ENCODE measurements at regions not wholly inside any gene's neighbourhood (a gene's known extent, or its start where the extent isn't known, plus 50 kb on each side); places are given as distances from the start of the nearest gene placed in this dataset.
A peak's percentile ranks its signal among the peaks of the same experiment; 100 is the strongest.

GRCh38 chr17:33779234-33779591 is 475.9 kb upstream of the CCL2 start:
- TF ChIP-seq CTCF (IDR thresholded peaks at IDR 0.05) (peak; percentile 92 to 100 (median 98)), POLR2A (IDR thresholded peaks at IDR 0.05) (no peak)

All from testis (tissue), 2 donors.